Lower leg skin (tissue), 4 donors: ENCODE measurements at regions not wholly inside any gene's neighbourhood (a gene's known extent, or its start where the extent isn't known, plus 50 kb on each side); places are given as distances from the start of the nearest gene placed in this dataset.
"Not testable (repeated sequence)": the region's sequence is repeated elsewhere in the genome, so short reads cannot be mapped to it uniquely, and the experiment has no call there.

ENCODE experiments used
- DNase-seq, 2 donors: peaks; one replicate each; pipeline ENCODE4 v3.0.0-alpha.2; 2019; ENCODE audit warnings: low spot score in 2 of 2
- H3K4me3 ChIP-seq: fragments of 200-600 bp; sonication (generic); 2 replicates; pipeline ENCODE4 v1.5.1; 2017; ENCODE audit warnings: mild to moderate bottlenecking, low read depth; ENCODE audit not compliant: poor library complexity, severe bottlenecking
- CTCF ChIP-seq, 3 donors: fragments of 450-650 bp; IDR thresholded peaks; one replicate each; pipeline ENCODE4 v1.5.1; 2016; ENCODE audit warnings: antibody characterized with exemption in 3 of 3, mild to moderate bottlenecking in 3 of 3, moderate library complexity in 2 of 3
- POLR2A ChIP-seq, 2 donors: fragments of 450-650 bp; IDR thresholded peaks; one replicate each; pipeline ENCODE4 v1.6.1; 2016 to 2017; ENCODE audit warnings: antibody characterized with exemption in 2 of 2, mild to moderate bottlenecking in 1 of 2, moderate library complexity in 1 of 2
- WGBS, 2 donors: methylation state at CpG; one replicate each; pipeline ENCODE4 v1.1.5; 2018; 5-methylcytosine and 5-hydroxymethylcytosine counted together
- intact Hi-C: fragments of 100-400 bp; cut with DNase I; formaldehyde crosslinking; loops from one replicate; pipeline ENCODE4 v1.15.0; 2023; ENCODE audit warnings: low total_unique reads

- TF ChIP-seq POLR2A (IDR thresholded peaks at IDR 0.05) (no peak), CTCF (IDR thresholded peaks at IDR 0.05) (no peak)
- 87 to 89% methylated on average over 1 of the region's 1 CpG for WGBS, 2 donors
- no peak for DNase-seq
- intact Hi-C loops: no loop called here
- no peak overlapping the region for H3K4me3 ChIP-seq
Observed at GRCh38 chr19:28627669-28628068, 585.3 kb downstream of the UQCRFS1 start.

GRCh38 chr19:28626407-28626806 is 586.5 kb downstream of the UQCRFS1 start:
- intact Hi-C loops, H3K4me3 ChIP-seq, DNase-seq: not testable (repeated sequence)
- 89 to 91% methylated on average over 2 of the region's 2 CpGs for WGBS, 2 donors

GRCh38 chr19:28619816-28620429 is 593.0 kb downstream of the UQCRFS1 start:
- TF ChIP-seq CTCF (IDR thresholded peaks at IDR 0.05) (no peak), POLR2A (IDR thresholded peaks at IDR 0.05) (no peak)
- H3K4me3 ChIP-seq: no peak overlapping the region
- 80 to 83% methylated on average over 5 of the region's 5 CpGs for WGBS, 2 donors
- no peak for DNase-seq
- intact Hi-C loops: no loop called here

- no peak for TF ChIP-seq CTCF (IDR thresholded peaks at IDR 0.05)
- no peak for TF ChIP-seq POLR2A (IDR thresholded peaks at IDR 0.05)
- no peak overlapping the region for H3K4me3 ChIP-seq
- WGBS, 2 donors: 72 to 78% methylated on average over 4 of the region's 4 CpGs
- DNase-seq: no peak
- intact Hi-C loops: no loop called here
Observed at GRCh38 chr19:28618504-28618903, 594.4 kb downstream of the UQCRFS1 start.

GRCh38 chr19:28615966-28616365 is 597.0 kb downstream of the UQCRFS1 start:
- no peak for TF ChIP-seq POLR2A (IDR thresholded peaks at IDR 0.05)
- TF ChIP-seq CTCF (IDR thresholded peaks at IDR 0.05): no peak
- intact Hi-C loops: no loop called here

GRCh38 chr19:28615546-28615916 is 597.4 kb downstream of the UQCRFS1 start:
- no peak overlapping the region for H3K4me3 ChIP-seq
- DNase-seq: no peak
- TF ChIP-seq CTCF (IDR thresholded peaks at IDR 0.05): no peak
- TF ChIP-seq POLR2A (IDR thresholded peaks at IDR 0.05): no peak
- WGBS, 2 donors: 91 to 95% methylated on average over 3 of the region's 3 CpGs
- intact Hi-C loops: no loop called here

More at GRCh38 chr19:28615966-28616365, 597.0 kb downstream of the UQCRFS1 start:
- no peak overlapping the region for H3K4me3 ChIP-seq
- 76 to 85% methylated on average over 1 of the region's 1 CpG for WGBS, 2 donors
- DNase-seq: no peak
